ENCODE measurements at regions not wholly inside any gene's neighbourhood (a gene's known extent, or its start where the extent isn't known, plus 50 kb on each side); places are given as distances from the start of the nearest gene placed in this dataset.

- Histone ChIP-seq H3K36me3 (replicated peaks) (no peaks in the 10 kb centered on the region), H3K27me3 (replicated peaks) (no peaks in the 10 kb centered on the region), H3K27ac (no peak overlapping the region), H3K4me3 (ENCODE audit: low read depth, low read length) (no peak overlapping the region)
- TF ChIP-seq, protein P1, sequence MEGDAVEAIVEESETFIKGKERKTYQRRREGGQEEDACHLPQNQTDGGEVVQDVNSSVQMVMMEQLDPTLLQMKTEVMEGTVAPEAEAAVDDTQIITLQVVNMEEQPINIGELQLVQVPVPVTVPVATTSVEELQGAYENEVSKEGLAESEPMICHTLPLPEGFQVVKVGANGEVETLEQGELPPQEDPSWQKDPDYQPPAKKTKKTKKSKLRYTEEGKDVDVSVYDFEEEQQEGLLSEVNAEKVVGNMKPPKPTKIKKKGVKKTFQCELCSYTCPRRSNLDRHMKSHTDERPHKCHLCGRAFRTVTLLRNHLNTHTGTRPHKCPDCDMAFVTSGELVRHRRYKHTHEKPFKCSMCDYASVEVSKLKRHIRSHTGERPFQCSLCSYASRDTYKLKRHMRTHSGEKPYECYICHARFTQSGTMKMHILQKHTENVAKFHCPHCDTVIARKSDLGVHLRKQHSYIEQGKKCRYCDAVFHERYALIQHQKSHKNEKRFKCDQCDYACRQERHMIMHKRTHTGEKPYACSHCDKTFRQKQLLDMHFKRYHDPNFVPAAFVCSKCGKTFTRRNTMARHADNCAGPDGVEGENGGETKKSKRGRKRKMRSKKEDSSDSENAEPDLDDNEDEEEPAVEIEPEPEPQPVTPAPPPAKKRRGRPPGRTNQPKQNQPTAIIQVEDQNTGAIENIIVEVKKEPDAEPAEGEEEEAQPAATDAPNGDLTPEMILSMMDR (IDR thresholded peaks at IDR 0.05; ENCODE audit: low read depth, low read length, missing control alignments), result no peak
- DNase-seq, result no peak
- in situ Hi-C loops (cut with HindIII; ENCODE audit: low pct_ligation_motif_present, low sequenced_read_pairs), result no loop called here
Measured at GRCh38 chr3:144252896-144253295, 281.3 kb downstream of the DIPK2A start.

GRCh38 chr3:144257381-144257780, 285.8 kb downstream of the DIPK2A start:
- in situ Hi-C loops (cut with HindIII; ENCODE audit: low pct_ligation_motif_present, low sequenced_read_pairs), result no loop called here

GRCh38 chr3:144259267-144259666, 287.6 kb downstream of the DIPK2A start:
- in situ Hi-C loops (cut with HindIII; ENCODE audit: low pct_ligation_motif_present, low sequenced_read_pairs), result no loop called here
- no peaks in the 10 kb centered on the region for H3K27me3 ChIP-seq (replicated peaks)
- no peak overlapping the region for H3K27ac ChIP-seq
- TF ChIP-seq, protein P1 (IDR thresholded peaks at IDR 0.05; ENCODE audit: low read depth, low read length, missing control alignments), result no peak
- DNase-seq, result peak; percentile 4
- H3K36me3 ChIP-seq (replicated peaks), result no peaks in the 10 kb centered on the region
- H3K4me3 ChIP-seq (ENCODE audit: low read depth, low read length), result no peak overlapping the region

More at GRCh38 chr3:144257381-144257780, 285.8 kb downstream of the DIPK2A start:
- Histone ChIP-seq H3K27me3 (replicated peaks) (no peaks in the 10 kb centered on the region), H3K27ac (no peak overlapping the region), H3K36me3 (replicated peaks) (no peaks in the 10 kb centered on the region), H3K4me3 (ENCODE audit: low read depth, low read length) (no peak overlapping the region)
- no peak for DNase-seq
- TF ChIP-seq, protein P1 (IDR thresholded peaks at IDR 0.05; ENCODE audit: low read depth, low read length, missing control alignments), result no peak

DNA sequence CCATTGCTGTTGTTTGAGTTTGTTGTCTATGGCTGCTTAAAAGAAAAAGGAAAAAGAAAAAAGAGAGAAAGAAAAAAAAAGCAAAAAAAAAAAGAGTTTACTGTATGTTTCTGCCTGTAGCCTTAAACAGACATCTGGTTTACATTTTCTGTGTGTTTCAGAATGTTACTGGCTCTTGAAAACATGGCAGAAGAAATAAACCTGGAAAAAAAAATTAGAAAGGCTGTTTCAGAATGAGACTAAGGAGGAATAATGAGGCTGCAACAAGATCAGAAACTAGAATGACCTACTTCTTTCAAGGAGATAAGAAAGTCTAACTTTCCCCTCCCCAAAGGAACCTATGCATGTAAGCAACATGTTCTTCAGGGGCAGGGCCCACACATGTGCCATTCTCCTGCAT, 292.1 kb downstream of the DIPK2A start:
- H3K27ac ChIP-seq, result no peak overlapping the region
- TF ChIP-seq, protein P1 (IDR thresholded peaks at IDR 0.05; ENCODE audit: low read depth, low read length, missing control alignments), result no peak
- no peak for DNase-seq
- no peak overlapping the region for H3K4me3 ChIP-seq (ENCODE audit: low read depth, low read length)
- no peaks in the 10 kb centered on the region for H3K27me3 ChIP-seq (replicated peaks)
- H3K36me3 ChIP-seq (replicated peaks), result no peaks in the 10 kb centered on the region
- in situ Hi-C loops (cut with HindIII; ENCODE audit: low pct_ligation_motif_present, low sequenced_read_pairs), result no loop called here

- Histone ChIP-seq H3K36me3 (replicated peaks) (no peaks in the 10 kb centered on the region), H3K27me3 (replicated peaks) (no peaks in the 10 kb centered on the region), H3K27ac (no peak overlapping the region), H3K4me3 (ENCODE audit: low read depth, low read length) (no peak overlapping the region)
- TF ChIP-seq, protein P1 (IDR thresholded peaks at IDR 0.05; ENCODE audit: low read depth, low read length, missing control alignments), result no peak
- in situ Hi-C loops (cut with HindIII; ENCODE audit: low pct_ligation_motif_present, low sequenced_read_pairs), result no loop called here
- no peak for DNase-seq
Measured at GRCh38 chr3:144264350-144264749, 292.7 kb downstream of the DIPK2A start.

- Histone ChIP-seq H3K36me3 (replicated peaks) (no peaks in the 10 kb centered on the region), H3K27me3 (replicated peaks) (no peaks in the 10 kb centered on the region), H3K4me3 (ENCODE audit: low read depth, low read length) (no peak overlapping the region), H3K27ac (no peak overlapping the region)
- TF ChIP-seq, protein P1 (IDR thresholded peaks at IDR 0.05; ENCODE audit: low read depth, low read length, missing control alignments), result no peak
- in situ Hi-C loops (cut with HindIII; ENCODE audit: low pct_ligation_motif_present, low sequenced_read_pairs), result no loop called here
- no peak for DNase-seq
Measured at GRCh38 chr3:144264794-144265193, 293.2 kb downstream of the DIPK2A start.
